GM12892 (cell line): ENCODE measurements at regions not wholly inside any gene's neighbourhood (a gene's known extent, or its start where the extent isn't known, plus 50 kb on each side); places are given as distances from the start of the nearest gene placed in this dataset.

ENCODE experiments used
- POLR2A ChIP-seq: IDR thresholded peaks from 2 replicates; pipeline ENCODE4 v1.6.1; 2011; ENCODE audit warnings: low read depth, low read length, control low read depth
- POLR2AphosphoS5 ChIP-seq: IDR thresholded peaks from 2 replicates; pipeline ENCODE4 v1.6.1; 2011; ENCODE audit warnings: low read depth, low read length, control low read depth
- TAF1 ChIP-seq: IDR thresholded peaks from 2 replicates; pipeline ENCODE4 v1.6.1; 2011; ENCODE audit warnings: low read depth, mild to moderate bottlenecking, control low read depth, low read length, borderline replicate concordance

DNA sequence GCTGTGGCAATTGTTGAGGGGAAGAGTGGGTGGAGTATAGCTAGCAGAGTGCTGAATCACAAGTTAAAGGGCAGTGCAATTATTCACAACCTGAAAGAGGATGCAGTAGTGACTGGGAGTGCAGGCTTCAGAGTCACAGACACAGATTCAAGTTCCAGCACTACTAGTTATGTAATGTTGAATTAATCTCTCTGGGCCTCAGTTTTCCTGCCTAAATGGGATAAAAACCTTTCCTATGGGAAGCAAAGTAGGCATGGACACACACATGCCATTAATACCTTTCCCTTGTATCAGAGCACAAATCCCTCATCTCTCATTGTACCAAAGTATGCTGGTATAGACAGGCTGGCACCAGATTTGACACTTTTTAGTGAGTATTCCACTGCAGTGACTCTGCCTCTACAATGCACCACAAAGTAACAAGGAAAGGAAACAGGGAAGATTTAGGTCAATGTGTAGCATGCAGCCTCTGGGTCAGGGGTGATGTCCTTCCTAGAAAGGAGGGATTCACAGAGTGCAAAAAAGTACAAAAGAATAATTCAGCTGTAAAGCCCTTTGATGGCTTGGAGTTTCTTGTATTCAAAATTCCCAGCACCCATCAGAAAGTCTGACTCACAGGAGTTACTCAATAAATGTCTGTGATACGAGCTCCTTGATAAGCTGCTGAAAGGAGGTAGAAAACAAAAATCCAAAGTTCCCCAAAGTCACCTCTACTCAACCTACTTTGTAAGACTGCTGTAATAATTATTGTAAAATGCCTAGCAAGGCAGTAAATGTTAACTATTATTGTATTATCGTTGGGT is 507.5 kb upstream of the TGFBR2 start:
- TF ChIP-seq POLR2A (no peak), POLR2AphosphoS5 (no peak), TAF1 (no peak)
